Gastroesophageal sphincter (tissue), 3 donors: ENCODE measurements at regions not wholly inside any gene's neighbourhood (a gene's known extent, or its start where the extent isn't known, plus 50 kb on each side); places are given as distances from the start of the nearest gene placed in this dataset.

Experiments
- CTCF ChIP-seq, 4 experiments: fragments of 200-600 bp in 2 of 4; fragments of 450-650 bp in 2 of 4; sonication (generic) in 1 of 4; IDR thresholded peaks; one replicate each; pipeline ENCODE4 v1.5.1; 2017 to 2019; ENCODE audit warnings: antibody characterized with exemption in 4 of 4, mild to moderate bottlenecking in 2 of 4, moderate library complexity in 2 of 4
- EP300 ChIP-seq: sonication (generic); formaldehyde crosslinking; IDR thresholded peaks from one replicate; pipeline ENCODE4 v1.6.1; 2017; ENCODE audit warnings: antibody characterized with exemption, mild to moderate bottlenecking
- POLR2AphosphoS5 ChIP-seq: sonication (generic); formaldehyde crosslinking; IDR thresholded peaks from one replicate; pipeline ENCODE4 v1.6.1; 2017; ENCODE audit warnings: antibody characterized with exemption

DNA sequence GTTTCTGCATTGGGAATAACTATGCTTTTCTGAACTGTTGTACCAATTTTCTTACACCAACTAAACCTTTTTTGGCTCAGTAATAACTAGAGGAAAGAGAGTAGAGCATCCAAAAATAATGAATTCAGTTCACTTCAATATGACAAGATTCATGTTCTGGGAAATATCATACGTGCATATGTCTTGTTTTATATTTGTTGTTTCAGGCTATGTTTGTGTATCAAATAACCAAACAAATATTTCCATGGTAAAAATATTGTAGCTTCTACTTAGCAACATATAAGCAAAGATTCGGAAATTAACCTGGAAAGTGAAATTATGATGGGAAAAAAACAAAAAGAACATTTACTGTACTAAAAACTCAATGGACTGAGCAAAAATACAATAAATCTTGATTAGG, 503.2 kb downstream of the TMEM114 start:
- no peak for TF ChIP-seq POLR2AphosphoS5
- no peak for TF ChIP-seq CTCF (IDR thresholded peaks at IDR 0.05)
- TF ChIP-seq EP300, result no peak
